T-helper 2 cell (primary cell): ENCODE measurements at regions not wholly inside any gene's neighbourhood (a gene's known extent, or its start where the extent isn't known, plus 50 kb on each side); places are given as distances from the start of the nearest gene placed in this dataset.
A peak's percentile ranks its signal among the peaks of the same experiment; 100 is the strongest.

Experiments
- DNase-seq, 5 experiments: peaks; one replicate each; pipeline versions ENCODE4 v3.0.0 to v3.0.0-alpha.2; 2012 to 2022

- DNase-seq = no peak
Observed at GRCh38 chr6:44682280-44682679, 294.8 kb downstream of the CDC5L start.

GRCh38 chr6:44682987-44683779 is 295.7 kb downstream of the CDC5L start:
- DNase-seq = no peak

- no peak for DNase-seq
Observed at GRCh38 chr6:44685213-44685612, 297.7 kb downstream of the CDC5L start.

GRCh38 chr6:44696099-44696498 is 308.6 kb downstream of the CDC5L start:
- no peak for DNase-seq

GRCh38 chr6:44696686-44697085 is 309.2 kb downstream of the CDC5L start:
- DNase-seq = no peak

- DNase-seq = no peak
Observed at GRCh38 chr6:44697327-44697726, 309.8 kb downstream of the CDC5L start.

- no peak for DNase-seq
Observed at GRCh38 chr6:44698602-44699001, 311.1 kb downstream of the CDC5L start.

- DNase-seq = no peak
Observed at GRCh38 chr6:44699082-44699481, 311.6 kb downstream of the CDC5L start.

GRCh38 chr6:44699851-44700250 is 312.3 kb downstream of the CDC5L start:
- DNase-seq = no peak

GRCh38 chr6:44700422-44700821 is 312.9 kb downstream of the CDC5L start:
- no peak for DNase-seq

- DNase-seq = no peak
Observed at GRCh38 chr6:44701038-44701636, 313.6 kb downstream of the CDC5L start.

- no peak for DNase-seq
Observed at GRCh38 chr6:44701637-44702101, 314.2 kb downstream of the CDC5L start.

GRCh38 chr6:44702292-44702691 is 314.8 kb downstream of the CDC5L start:
- no peak for DNase-seq

GRCh38 chr6:44704240-44705150 is 317.0 kb downstream of the CDC5L start:
- DNase-seq = peak in 2 of 5 experiments; percentile 15 to 46

- DNase-seq = no peak
Observed at GRCh38 chr6:44705596-44705995, 318.1 kb downstream of the CDC5L start.

GRCh38 chr6:44706011-44706410 is 318.5 kb downstream of the CDC5L start:
- DNase-seq = no peak

GRCh38 chr6:44708208-44708607 is 320.7 kb downstream of the CDC5L start:
- no peak for DNase-seq

GRCh38 chr6:44712353-44713111 is 325.0 kb downstream of the CDC5L start:
- DNase-seq = no peak

GRCh38 chr6:44715188-44715587 is 327.7 kb downstream of the CDC5L start:
- DNase-seq = no peak

GRCh38 chr6:44715925-44716324 is 328.4 kb downstream of the CDC5L start:
- no peak for DNase-seq

GRCh38 chr6:44717431-44717830 is 329.9 kb downstream of the CDC5L start:
- DNase-seq = no peak

GRCh38 chr6:44721954-44722578 is 334.6 kb downstream of the CDC5L start:
- DNase-seq = no peak
